GM21381 (cell line): ENCODE measurements at regions not wholly inside any gene's neighbourhood (a gene's known extent, or its start where the extent isn't known, plus 50 kb on each side); places are given as distances from the start of the nearest gene placed in this dataset.
A peak's percentile ranks its signal among the peaks of the same experiment; 100 is the strongest.
"Not testable (repeated sequence)": the region's sequence is repeated elsewhere in the genome, so short reads cannot be mapped to it uniquely, and the experiment has no call there.

Experiments used
- ATAC-seq: cut with Tn5 transposase; IDR thresholded peaks from one replicate; pipeline ENCODE4 v1.9.1; 2021; ENCODE audit warnings: mild to moderate bottlenecking, moderate library complexity; ENCODE audit not compliant: unreplicated experiment

DNA sequence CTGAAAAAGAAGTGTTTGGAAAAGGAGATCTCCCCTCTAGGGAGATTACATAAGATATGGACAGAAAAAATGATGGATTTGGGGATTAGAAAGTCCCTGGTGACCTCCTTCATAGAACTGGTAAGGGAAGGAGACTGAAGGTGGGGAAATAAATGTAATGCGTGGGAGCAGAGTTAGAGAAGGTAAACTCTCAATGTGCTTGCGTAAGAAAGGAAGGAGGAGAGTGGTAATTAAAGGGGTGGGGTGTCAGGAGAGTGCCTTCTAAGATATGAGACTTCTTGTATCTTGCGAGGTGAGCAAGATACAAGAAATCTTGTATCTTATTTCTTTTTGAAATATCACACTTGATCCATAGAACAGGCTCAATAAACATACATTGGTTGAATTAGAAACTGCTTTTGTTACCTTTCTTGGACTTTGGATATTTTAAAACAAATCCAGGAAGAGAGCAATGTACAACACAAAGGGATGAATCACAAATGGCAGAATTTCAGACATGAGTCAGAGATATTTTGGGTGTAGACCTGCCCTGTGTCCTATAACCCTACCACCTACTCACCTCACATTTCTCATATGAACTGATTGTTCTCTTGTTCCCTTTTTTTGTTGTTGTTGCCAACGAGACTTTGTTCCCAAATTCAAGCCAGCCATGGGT, 342.4 kb downstream of the INSIG2 start:
- no peak for ATAC-seq

GRCh38 chr2:118425191-118425590, 336.9 kb downstream of the INSIG2 start:
- ATAC-seq = no peak

DNA sequence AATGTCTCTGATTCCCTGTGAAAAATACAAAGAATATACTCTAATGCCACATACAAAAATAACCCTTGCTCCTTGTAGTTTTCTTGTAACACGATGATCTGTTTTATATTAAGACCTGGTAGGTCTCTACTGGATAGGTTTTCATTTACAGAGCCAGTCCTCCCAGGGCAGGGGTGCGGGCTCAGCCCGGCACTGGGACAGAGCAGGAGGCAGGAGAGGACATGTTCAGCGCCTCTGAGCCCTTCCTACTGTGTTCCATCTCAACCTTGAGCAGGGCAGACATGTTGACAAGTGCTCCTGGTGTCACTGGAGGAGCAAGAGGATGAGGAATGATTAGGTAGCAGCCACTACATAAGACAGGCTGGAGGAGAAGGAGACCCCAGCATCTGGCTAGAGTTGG, 335.5 kb downstream of the INSIG2 start:
- no peak for ATAC-seq

DNA sequence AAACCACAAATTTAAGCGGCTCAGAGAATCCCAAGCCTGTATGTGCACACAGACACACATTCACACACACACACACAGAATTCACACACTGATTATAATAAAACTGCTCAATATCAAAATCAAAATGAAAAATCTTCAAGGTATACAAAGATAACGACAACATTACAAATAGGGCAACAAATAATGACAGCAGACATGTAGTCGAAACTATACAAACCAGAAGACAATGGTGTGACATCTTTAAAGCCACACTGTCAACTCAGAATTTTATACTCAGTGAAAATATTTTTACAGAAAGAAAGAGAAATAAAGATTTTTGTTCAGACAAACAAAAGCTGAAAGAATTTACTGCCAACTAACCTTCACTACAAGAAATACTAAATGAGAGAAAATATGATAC, 333.4 kb downstream of the INSIG2 start:
- ATAC-seq = no peak

DNA sequence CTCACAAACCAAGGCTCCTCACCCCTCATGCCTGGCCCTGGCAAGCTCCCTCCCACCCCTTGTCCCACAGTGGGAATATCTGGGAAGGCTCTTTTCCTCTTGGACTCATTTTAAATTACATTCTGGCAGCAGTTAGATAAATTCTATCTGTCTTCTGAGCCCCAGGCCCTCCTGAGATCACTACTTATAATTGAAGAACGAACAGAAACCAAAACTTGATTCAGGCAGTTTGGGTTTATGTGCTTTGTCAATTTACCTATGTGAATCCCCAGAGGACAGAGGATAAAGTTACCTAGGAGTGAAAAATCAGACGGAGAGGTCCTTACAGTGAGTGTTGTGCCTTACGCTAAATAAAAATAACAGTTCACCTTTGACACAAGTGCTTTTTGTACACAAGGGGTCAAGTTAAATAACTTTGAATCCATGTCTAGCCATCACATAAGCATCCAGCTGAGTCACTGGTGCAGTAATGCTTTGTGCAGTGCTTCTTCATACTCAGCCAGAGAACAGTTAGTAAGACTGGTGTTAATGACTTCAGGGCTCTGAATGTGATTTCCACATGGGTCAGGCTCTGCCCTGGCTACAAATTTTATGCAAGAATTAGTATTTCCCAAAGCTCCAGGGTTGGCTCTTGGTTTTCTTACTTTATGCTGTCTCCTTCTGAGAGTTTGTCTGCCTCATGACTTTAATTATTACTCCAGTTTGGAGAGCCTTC, 329.3 kb downstream of the INSIG2 start:
- ATAC-seq = no peak

DNA sequence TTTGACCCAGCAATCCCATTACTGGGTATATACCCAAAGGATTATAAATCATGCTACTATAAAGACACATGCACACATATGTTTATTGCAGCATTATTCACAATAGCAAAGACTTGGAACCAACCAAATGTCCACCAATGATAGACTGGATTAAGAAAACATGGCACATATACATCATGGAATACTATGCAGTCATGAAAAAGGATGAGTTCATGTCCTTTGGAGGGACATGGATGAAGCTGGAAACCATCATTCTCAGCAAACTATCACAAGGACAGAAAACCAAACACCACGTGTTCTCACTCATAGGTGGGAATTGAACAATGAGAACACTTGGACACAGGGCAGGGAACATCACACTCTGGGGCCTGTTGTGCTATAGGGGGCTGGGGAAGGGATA, 326.9 kb downstream of the INSIG2 start:
- ATAC-seq = not testable (repeated sequence)

DNA sequence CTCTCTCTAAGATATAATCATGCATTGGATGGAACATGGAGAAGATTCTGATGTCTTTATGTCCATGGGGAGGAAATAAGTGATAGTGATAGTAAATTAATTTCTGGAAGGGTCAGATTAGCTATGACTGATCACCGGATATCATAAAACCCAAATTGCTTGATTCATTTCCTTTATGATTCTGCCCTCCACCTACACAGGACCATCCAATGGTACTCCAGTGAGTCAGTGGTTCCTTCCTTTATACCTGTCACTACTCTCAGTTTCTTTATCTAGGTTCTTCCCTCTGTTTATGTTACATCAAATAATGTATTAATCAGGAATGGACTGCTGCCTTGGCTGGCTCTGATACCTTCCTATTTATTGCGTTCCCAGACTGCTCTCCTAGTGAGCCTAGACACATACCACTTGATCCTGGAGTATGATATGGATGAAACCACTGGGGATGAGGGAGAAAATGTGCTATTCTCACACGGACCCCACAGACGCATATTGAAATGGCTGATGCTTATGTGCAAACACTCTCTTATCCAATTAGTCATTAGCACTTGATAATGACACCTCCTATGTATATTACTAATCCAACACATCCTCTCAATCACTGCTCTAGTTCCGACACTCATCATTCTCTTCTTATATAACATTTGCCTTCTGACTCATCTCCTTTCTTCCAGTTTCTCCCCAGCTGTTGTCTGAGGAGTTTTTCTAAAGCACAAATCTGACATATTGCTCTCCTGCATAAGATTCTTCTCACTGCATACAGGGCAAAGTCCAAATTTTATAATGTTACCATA, 315.6 kb downstream of the INSIG2 start:
- no peak for ATAC-seq

DNA sequence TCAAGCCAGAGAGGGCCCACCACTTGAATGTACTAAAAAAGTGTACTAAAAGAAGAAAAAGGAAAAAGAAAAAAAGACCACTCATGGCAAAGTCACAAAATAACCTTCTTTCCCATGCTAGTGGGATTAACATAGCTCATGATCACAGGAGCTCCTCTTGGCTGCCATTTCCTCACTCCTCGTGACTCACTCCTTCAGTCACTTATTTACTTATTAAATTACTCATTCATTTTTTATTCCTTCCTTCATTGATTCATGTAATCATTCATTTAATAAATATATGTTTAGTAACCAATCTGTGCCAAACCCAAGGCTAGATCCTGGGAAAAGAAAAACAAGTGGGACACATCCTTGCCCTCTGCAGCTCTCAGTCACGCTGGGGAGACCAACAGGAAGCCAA, 300.5 kb downstream of the INSIG2 start:
- no peak for ATAC-seq

GRCh38 chr2:118387509-118387908, 299.2 kb downstream of the INSIG2 start:
- ATAC-seq = no peak

GRCh38 chr2:118386641-118387302, 298.5 kb downstream of the INSIG2 start:
- no peak for ATAC-seq

DNA sequence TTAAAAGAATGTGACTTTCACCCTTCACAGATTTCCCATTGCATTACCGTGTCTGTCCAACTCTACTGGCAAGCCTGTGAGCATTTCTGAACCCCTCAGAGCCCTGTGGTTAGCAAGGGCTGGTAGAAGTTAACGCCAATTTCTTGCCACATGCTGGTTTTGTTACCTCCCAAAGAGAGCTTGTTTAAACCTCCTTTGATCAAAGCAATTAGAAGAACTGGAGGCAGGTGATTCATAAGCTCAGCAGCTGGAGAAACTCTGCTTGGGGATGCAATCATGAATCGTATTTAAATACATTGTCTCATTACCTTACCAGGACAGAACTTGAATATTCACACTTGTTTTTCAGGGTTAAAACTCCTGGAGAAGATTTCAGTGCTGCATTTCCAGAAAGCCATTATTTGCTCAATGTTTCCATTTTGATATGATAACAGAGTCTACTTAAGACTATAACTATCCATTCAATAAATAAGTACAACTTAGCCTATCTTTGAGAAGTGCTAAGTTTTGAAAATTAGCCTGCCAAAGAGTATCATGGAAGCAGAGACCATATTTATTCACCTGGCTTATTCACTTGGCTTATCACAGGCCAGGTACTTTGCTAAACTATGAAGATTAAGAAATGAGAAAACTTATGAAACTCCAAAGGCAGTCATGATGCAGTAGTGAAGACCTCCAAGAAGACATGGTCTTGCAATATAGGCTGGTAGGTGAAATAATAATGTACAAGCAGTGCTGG, 292.8 kb downstream of the INSIG2 start:
- no peak for ATAC-seq

DNA sequence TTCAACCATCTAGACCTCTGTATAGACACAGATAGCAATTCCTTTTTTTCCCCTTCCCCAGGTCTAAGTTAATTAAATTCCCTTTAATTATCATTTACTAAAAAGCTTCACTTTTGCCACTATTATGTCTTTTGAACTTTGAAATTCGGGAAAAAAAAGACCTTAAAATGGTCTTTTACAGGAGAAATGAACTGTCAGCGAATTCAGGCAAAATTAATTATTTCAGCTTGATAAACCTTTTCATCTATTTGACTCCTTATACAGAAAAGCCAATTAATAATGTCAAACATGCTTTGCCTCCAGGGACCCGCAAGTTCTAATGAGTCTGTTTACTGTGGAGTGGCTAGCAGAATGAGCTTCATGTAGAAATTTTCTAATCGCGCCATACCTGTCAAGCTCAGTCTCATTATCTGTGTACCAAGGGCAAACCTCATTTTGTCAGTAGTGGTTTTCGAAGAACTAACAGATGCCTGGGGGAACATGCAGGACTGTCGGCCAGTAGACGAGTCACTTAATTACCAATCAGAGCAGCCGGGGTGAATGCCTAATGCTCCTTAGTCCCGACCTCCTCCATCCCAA, 287.7 kb downstream of the INSIG2 start:
- no peak for ATAC-seq

GRCh38 chr2:118374974-118375755, 286.9 kb downstream of the INSIG2 start:
- ATAC-seq = no peak

GRCh38 chr2:118372886-118373830, 284.9 kb downstream of the INSIG2 start:
- no peak for ATAC-seq

DNA sequence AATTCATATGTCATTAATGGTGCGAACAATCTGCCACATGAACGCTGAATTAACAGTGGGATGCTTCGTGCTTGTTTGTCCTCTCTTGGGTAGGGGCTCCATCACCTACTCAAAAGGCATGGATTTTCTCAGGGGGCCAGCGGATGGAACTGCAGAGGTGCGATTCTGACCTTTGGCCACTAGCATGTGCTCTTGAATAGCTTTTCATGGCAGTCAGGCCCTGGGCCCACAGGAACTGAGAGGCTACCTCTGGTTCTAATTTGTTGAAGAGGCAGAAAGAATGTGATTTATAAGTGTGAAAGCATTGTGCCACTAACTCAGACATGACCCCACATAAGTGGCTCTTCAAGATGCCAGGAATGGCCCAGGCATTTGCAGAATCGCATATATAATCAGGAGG, 283.2 kb downstream of the INSIG2 start:
- ATAC-seq = peak; percentile 57

- not testable (repeated sequence) for ATAC-seq
These were observed 281.2 kb downstream of the INSIG2 start for GRCh38 chr2:118369521-118369920.

GRCh38 chr2:118363604-118364003, 275.3 kb downstream of the INSIG2 start:
- no peak for ATAC-seq

GRCh38 chr2:118356051-118356450, 267.8 kb downstream of the INSIG2 start:
- ATAC-seq = no peak
